Gastrocnemius medialis (tissue), 4 donors: ENCODE measurements at regions not wholly inside any gene's neighbourhood (a gene's known extent, or its start where the extent isn't known, plus 50 kb on each side); places are given as distances from the start of the nearest gene placed in this dataset.

ENCODE experiments used
- ATAC-seq, 2 donors: fragments of 150-250 bp; one replicate each; pipeline ENCODE4 v1.9.1; 2016
- DNase-seq, 2 donors: peaks; one replicate each; pipeline ENCODE4 v3.0.0-alpha.2; 2019
- H3K27ac ChIP-seq, 4 donors: fragments of 200-600 bp; sonication (generic); 1 replicate in 1 of 4; 2 replicates in 3 of 4; pipeline ENCODE4 v1.5.1; 2016 to 2018; ENCODE audit warnings: mild to moderate bottlenecking in 2 of 4, moderate library complexity in 1 of 4
- H3K27me3 ChIP-seq, 3 donors: fragments of 200-600 bp; sonication (generic) in 2 of 3; 1 replicate in 1 of 3; 2 replicates in 2 of 3; pipeline versions ENCODE4 v1.5.1 to v1.6.0; 2016 to 2019; ENCODE audit warnings: mild to moderate bottlenecking in 1 of 3, moderate library complexity in 1 of 3
- H3K36me3 ChIP-seq, 2 donors: fragments of 200-600 bp; sonication (generic) in 1 of 2; one replicate each; pipeline ENCODE4 v1.5.1; 2017 to 2018
- H3K4me1 ChIP-seq, 2 donors: fragments of 200-600 bp; sonication (generic) in 1 of 2; one replicate each; pipeline ENCODE4 v1.5.1; 2016 to 2017; ENCODE audit warnings: mild to moderate bottlenecking in 2 of 2
- H3K4me3 ChIP-seq, 4 donors: fragments of 200-600 bp; sonication (generic) in 3 of 4; 1 replicate in 1 of 4; 2 replicates in 3 of 4; pipeline ENCODE4 v1.5.1; 2016 to 2019; ENCODE audit warnings: mild to moderate bottlenecking in 2 of 4
- H3K9me3 ChIP-seq, 3 donors: fragments of 200-600 bp; sonication (generic) in 2 of 3; 1 replicate in 1 of 3; 2 replicates in 2 of 3; pipeline ENCODE4 v1.5.1; 2016 to 2019
- CTCF ChIP-seq, 5 experiments: fragments of 450-650 bp in 3 of 5; fragments of 200-600 bp in 2 of 5; sonication (generic) in 2 of 5; IDR thresholded peaks in 4 of 5; conservative IDR thresholded peaks in 1 of 5; 1 replicate in 4 of 5; 2 replicates in 1 of 5; pipeline ENCODE4 v1.5.1; 2016 to 2019; ENCODE audit warnings: antibody characterized with exemption in 5 of 5, mild to moderate bottlenecking in 3 of 5, moderate library complexity in 3 of 5
- POLR2A ChIP-seq, 2 donors: fragments of 450-650 bp; IDR thresholded peaks; one replicate each; pipeline ENCODE4 v1.6.1; 2017; ENCODE audit warnings: antibody characterized with exemption in 2 of 2, mild to moderate bottlenecking in 2 of 2, moderate library complexity in 2 of 2
- in situ Hi-C, 4 donors: fragments of 200-750 bp; cut with MboI; loops; one replicate each; pipeline versions ENCODE4 v1.15.0 to v1.8.0; 2017; ENCODE audit warnings: low sequenced_read_pairs in 4 of 4
- intact Hi-C: fragments of 100-400 bp; cut with DNase I; formaldehyde crosslinking; loops from one replicate; pipeline ENCODE4 v1.15.1; 2023; ENCODE audit warnings: low total_unique reads

- H3K27ac ChIP-seq, result no peak overlapping the region
- in situ Hi-C loops (no loop called here), intact Hi-C loops (no loop called here)
- no peaks in the 10 kb centered on the region for H3K36me3 ChIP-seq
- DNase-seq (no peak), ATAC-seq (no peak)
- H3K27me3 ChIP-seq, result no peaks in the 10 kb centered on the region
- no peaks in the 10 kb centered on the region for H3K4me1 ChIP-seq
- no peaks in the 10 kb centered on the region for H3K9me3 ChIP-seq
- no peak overlapping the region for H3K4me3 ChIP-seq
- no peak for TF ChIP-seq CTCF (IDR thresholded peaks at IDR 0.05 in 4 of 5, conservative IDR thresholded peaks at IDR 0.05 in 1 of 5)
- no peak for TF ChIP-seq POLR2A (IDR thresholded peaks at IDR 0.05)
These were observed 95.5 kb downstream of the NHLRC3 start for GRCh38 chr13:39133781-39134180.

GRCh38 chr13:39134574-39134973 lies 96.3 kb downstream of the NHLRC3 start:
- Histone ChIP-seq H3K27me3 (no peaks in the 10 kb centered on the region), H3K36me3 (no peaks in the 10 kb centered on the region), H3K4me1 (no peaks in the 10 kb centered on the region), H3K9me3 (no peaks in the 10 kb centered on the region), H3K27ac (no peak overlapping the region), H3K4me3 (no peak overlapping the region)
- no peak for DNase-seq
- intact Hi-C loops, result no loop called here
- in situ Hi-C loops, result no loop called here
- no peak for ATAC-seq
- TF ChIP-seq CTCF (IDR thresholded peaks at IDR 0.05 in 4 of 5, conservative IDR thresholded peaks at IDR 0.05 in 1 of 5) (no peak), POLR2A (IDR thresholded peaks at IDR 0.05) (no peak)

GRCh38 chr13:39144391-39144790 lies 106.1 kb downstream of the NHLRC3 start:
- intact Hi-C loops (loop anchor here (2.0 kb wide), 2 partner anchors 118 to 468 kb away; no protein-coding TSS in a partner anchor), in situ Hi-C loops (loop anchor here in 1 of 4 donors (5.0 to 10.0 kb wide), 2 partner anchors 120 to 468 kb away; no protein-coding TSS in a partner anchor)
- Histone ChIP-seq H3K36me3 (no peaks in the 10 kb centered on the region), H3K27ac (no peak overlapping the region), H3K9me3 (no peaks in the 10 kb centered on the region), H3K4me3 (no peak overlapping the region), H3K27me3 (no peaks in the 10 kb centered on the region), H3K4me1 (peaks cover 0 to 3% of the 10 kb centered on the region in 2 donors)
- ATAC-seq (no peak), DNase-seq (no peak)
- TF ChIP-seq POLR2A (IDR thresholded peaks at IDR 0.05) (no peak), CTCF (IDR thresholded peaks at IDR 0.05 in 4 of 5, conservative IDR thresholded peaks at IDR 0.05 in 1 of 5) (no peak)

GRCh38 chr13:39144941-39145533 lies 106.8 kb downstream of the NHLRC3 start:
- TF ChIP-seq CTCF (IDR thresholded peaks at IDR 0.05 in 4 of 5, conservative IDR thresholded peaks at IDR 0.05 in 1 of 5), result peak in 4 of 5 experiments; percentile 31 to 70 (median 61)
- no peak for TF ChIP-seq POLR2A (IDR thresholded peaks at IDR 0.05)
- DNase-seq (peak; percentile 18 to 24), ATAC-seq (peak; percentile 53 to 57)
- intact Hi-C loops (loop anchor here (1.0 to 2.0 kb wide), 3 partner anchors 118 to 510 kb away; partner anchors contain the start of gene COG6), in situ Hi-C loops (loop anchor here (5.0 to 10.0 kb wide), 3 partner anchors 117 to 467 kb away; no protein-coding TSS in a partner anchor)
- Histone ChIP-seq H3K27me3 (no peaks in the 10 kb centered on the region), H3K9me3 (no peaks in the 10 kb centered on the region), H3K4me1 (peaks cover 0 to 3% of the 10 kb centered on the region in 2 donors), H3K36me3 (no peaks in the 10 kb centered on the region), H3K27ac (no peak overlapping the region), H3K4me3 (no peak overlapping the region)
